K562 (cell line): ENCODE measurements at regions not wholly inside any gene's neighbourhood (a gene's known extent, or its start where the extent isn't known, plus 50 kb on each side); places are given as distances from the start of the nearest gene placed in this dataset.

Source experiments
- ATAC-seq: fragments of 200-7000 bp; cut with Tn5 transposase; 3 replicates; pipeline ENCODE4 v1.9.1; 2020; ENCODE audit warnings: moderate library complexity
- BruUV-seq: library from RNA; stranded (reverse); fragments of 400-500 nt; replicated peaks from 2 replicates; lab custom pipeline; 2021; lab: Mats Ljungman, UMichigan
- CTCF ChIA-PET: fragments of 300-600 bp; formaldehyde crosslinking; extraction: SDS; loops from one replicate; lab custom pipeline; 2021; ENCODE audit warnings: low intra/inter-chr PET ratio; lab: Yijun Ruan, JAX
- POLR2A ChIA-PET: fragments of 300-600, 350-650 bp; sonication (Branson Sonifier 250); formaldehyde crosslinking; extraction: SDS; loops from one replicate; lab custom pipeline; 2021; ENCODE audit warnings: antibody characterized with exemption, inconsistent platforms; lab: Yijun Ruan, JAX
- DNase-seq, 4 experiments: peaks; one replicate each; pipeline versions ENCODE4 v3.0.0 to v3.0.0-alpha.2; 2011 to 2018; ENCODE audit warnings: low spot score in 3 of 4, mixed read lengths in 3 of 4; ENCODE audit errors: extremely low read depth in 1 of 4
- FAIRE-seq: peaks from 2 replicates; lab custom pipeline; 2011; peaks lifted over from hg19 to GRCh38; lab: Jason Lieb, UNC
- H2AFZ ChIP-seq: 2 replicates; pipeline ENCODE4 v1.6.0; 2011; ENCODE audit warnings: low read depth, low read length, control low read depth, inconsistent platforms
- H3K27ac ChIP-seq: fragments of 200-600 bp; 3 replicates; pipeline ENCODE4 v1.8.0; 2011; ENCODE audit warnings: low read depth, mild to moderate bottlenecking, control low read depth, inconsistent platforms, low read length, moderate library complexity, mixed read lengths; ENCODE audit errors: extremely low read depth
- H3K27me3 ChIP-seq, 2 experiments: fragments of 300-600 bp in 1 of 2; 2 replicates in 1 of 2; 3 replicates in 1 of 2; pipeline versions ENCODE4 v1.6.0 to v1.8.0; 2011; ENCODE audit warnings: inconsistent platforms in 2 of 2, low read length in 2 of 2, mild to moderate bottlenecking in 1 of 2, mixed read lengths in 1 of 2, moderate library complexity in 1 of 2; ENCODE audit not compliant: control insufficient read depth in 2 of 2, insufficient read depth in 2 of 2
- H3K36me3 ChIP-seq: fragments of 300-600 bp; 3 replicates; pipeline ENCODE4 v1.8.0; 2011; ENCODE audit warnings: mild to moderate bottlenecking, low read length, inconsistent platforms; ENCODE audit not compliant: control insufficient read depth, insufficient read depth
- H3K4me1 ChIP-seq, 2 experiments: fragments of 200-600 bp in 1 of 2; replicated peaks in 1 of 2; 2 replicates in 1 of 2; 3 replicates in 1 of 2; pipeline versions ENCODE4 v1.5.1 to v1.8.0; 2011; ENCODE audit warnings: inconsistent platforms in 2 of 2, low read length in 2 of 2, mild to moderate bottlenecking in 1 of 2, mixed read lengths in 1 of 2, moderate library complexity in 1 of 2; ENCODE audit not compliant: control insufficient read depth in 2 of 2, insufficient read depth in 2 of 2
- H3K4me2 ChIP-seq: 2 replicates; pipeline ENCODE4 v1.6.1; 2011; ENCODE audit warnings: low read length, control low read depth, inconsistent platforms, mixed read lengths; ENCODE audit not compliant: insufficient read depth
- H3K4me3 ChIP-seq: fragments of 200-600 bp; sonication (generic), shearing (Covaris generic); 2 replicates; pipeline ENCODE4 v1.5.1; 2016; ENCODE audit warnings: control low read depth, inconsistent platforms
- H3K79me2 ChIP-seq: fragments of 200-600 bp; 3 replicates; pipeline ENCODE4 v1.8.0; 2011; ENCODE audit warnings: low read length, inconsistent platforms; ENCODE audit not compliant: control insufficient read depth, insufficient read depth
- H3K9ac ChIP-seq, 2 experiments: 2 replicates each; pipeline versions ENCODE4 v1.6.0 to v1.6.1; 2011; ENCODE audit warnings: low read depth in 2 of 2, low read length in 2 of 2, control low read depth in 1 of 2, inconsistent platforms in 1 of 2, mild to moderate bottlenecking in 1 of 2, mixed read lengths in 1 of 2; ENCODE audit not compliant: insufficient read depth in 1 of 2
- H3K9me1 ChIP-seq: one replicate; pipeline ENCODE4 v1.6.0; 2011; ENCODE audit warnings: inconsistent platforms, mild to moderate bottlenecking, low read length, moderate library complexity; ENCODE audit not compliant: control insufficient read depth, insufficient read depth
- H3K9me3 ChIP-seq: replicated peaks from 2 replicates; pipeline ENCODE4 v1.5.1; 2011; ENCODE audit warnings: low read depth, low read length, inconsistent platforms; ENCODE audit not compliant: control insufficient read depth, insufficient read depth
- H4K20me1 ChIP-seq: replicated peaks from 2 replicates; pipeline ENCODE4 v1.6.1; 2011; ENCODE audit warnings: low read length, inconsistent platforms, mixed read lengths; ENCODE audit not compliant: control insufficient read depth, insufficient read depth
- ATF4 ChIP-seq: fragments of 450-650 bp; formaldehyde crosslinking; IDR thresholded peaks from 2 replicates; pipeline ENCODE4 v1.4.0; 2022; ENCODE audit warnings: mild to moderate bottlenecking, moderate library complexity
- DDX20 ChIP-seq: fragments of 450-650 bp; IDR thresholded peaks from 2 replicates; pipeline ENCODE4 v1.6.1; 2016; ENCODE audit warnings: missing genetic modification characterization, low read depth, mild to moderate bottlenecking, missing compliant biosample characterization, moderate library complexity
- FOXJ2 ChIP-seq: fragments of 200-800 bp; sonication (Bioruptor generic); IDR thresholded peaks from 2 replicates; pipeline ENCODE4 v1.6.1; 2016; ENCODE audit warnings: missing genetic modification characterization, missing compliant biosample characterization
- FUS ChIP-seq: fragments of 200-400 bp; formaldehyde crosslinking; optimal IDR thresholded peaks from 2 replicates; pipeline ENCODE3; 2017; ENCODE audit warnings: low read depth, low read length
- HMGXB4 ChIP-seq: sonication (generic); formaldehyde crosslinking; IDR thresholded peaks from 2 replicates; pipeline ENCODE4 v1.8.1; 2023; ENCODE audit warnings: mild to moderate bottlenecking, missing genetic modification reagents
- KLF13 ChIP-seq: fragments of 450-650 bp; IDR thresholded peaks from 2 replicates; pipeline ENCODE4 v1.6.1; 2016; ENCODE audit warnings: missing genetic modification characterization, low read depth, mild to moderate bottlenecking, missing compliant biosample characterization, moderate library complexity, borderline replicate concordance
- PBX2 ChIP-seq, 2 experiments: IDR thresholded peaks in 1 of 2; conservative IDR thresholded peaks in 1 of 2; 2 replicates each; pipeline ENCODE4 v1.6.1; 2016; ENCODE audit warnings: low read depth in 2 of 2, mild to moderate bottlenecking in 1 of 2, missing compliant biosample characterization in 1 of 2, missing genetic modification characterization in 1 of 2, moderate library complexity in 1 of 2
- SRSF7 ChIP-seq: fragments of 200-400 bp; formaldehyde crosslinking; optimal IDR thresholded peaks from 2 replicates; pipeline ENCODE3; 2017; ENCODE audit warnings: mild to moderate bottlenecking, low read depth, low read length
- TEAD2 ChIP-seq: fragments of 450-650 bp; IDR thresholded peaks from 2 replicates; pipeline ENCODE4 v1.6.1; 2016; ENCODE audit warnings: missing genetic modification characterization, control low read depth, missing compliant biosample characterization
- ZFP91 ChIP-seq: sonication (generic); formaldehyde crosslinking; IDR thresholded peaks from 2 replicates; pipeline ENCODE4 v1.8.0; 2022; ENCODE audit warnings: mild to moderate bottlenecking, missing genetic modification reagents
- ZNF134 ChIP-seq: fragments of 250-450 bp; sonication (Bioruptor Pico); conservative IDR thresholded peaks from 2 replicates; pipeline ENCODE4 v1.4.0; 2020
- WGBS: fragments of 100-300 bp; shearing (Covaris generic); methylation state at CpG from one replicate; pipeline ENCODE4 v1.1.6; 2016; ENCODE audit warnings: low coverage, mixed read lengths; ENCODE audit not compliant: insufficient coverage; ENCODE audit errors: missing lambda C conversion rate; 5-methylcytosine and 5-hydroxymethylcytosine counted together
- in situ Hi-C: fragments of 300-500 bp; cut with MboI; formaldehyde crosslinking; loops from 4 replicates; pipeline ENCODE4 v1.15.0; 2018; ENCODE audit warnings: inconsistent platforms, mixed read lengths
- intact Hi-C: fragments of 100-400 bp; cut with micrococcal nuclease; formaldehyde crosslinking; loops from 2 replicates; pipeline ENCODE4 v1.14.2; 2022

GRCh38 chr1:219281831-219282230 is 108.2 kb downstream of the LYPLAL1 start (continued):
- TF ChIP-seq PBX2 (CRISPR knock-in tag; IDR thresholded peaks at IDR 0.05; ENCODE audit: low read depth) (no peak), PBX2 (tag; conservative IDR thresholded peaks at IDR 0.05; ENCODE audit: low read depth) (no peak), ZFP91 (CRISPR knock-in tag) (no peak), TEAD2 (no peak), SRSF7 (no peak)

- in situ Hi-C loops, result no loop called here
- Histone ChIP-seq H3K4me1 (no peaks in the 10 kb centered on the region), H4K20me1 (no peaks in the 10 kb centered on the region), H3K4me2 (no peak overlapping the region), H3K36me3 (no peaks in the 10 kb centered on the region), H3K27me3 (no peaks in the 10 kb centered on the region), H3K4me3 (no peak overlapping the region), H3K79me2 (no peaks in the 10 kb centered on the region), H2AFZ (no peak overlapping the region), H3K9ac (no peak overlapping the region), H3K27ac (no peak overlapping the region), H3K9me1 (no peaks in the 10 kb centered on the region), H3K9me3 (no peaks in the 10 kb centered on the region)
- WGBS, result 0% methylated on average over 6 of the region's 6 CpGs
- intact Hi-C loops, result no loop called here
- ATAC-seq, result no peak
- ChIA-PET CTCF (no interaction called here), POLR2A (interaction anchor here (0.6 to 1.6 kb wide), 2 partner anchors 11 to 228 kb away, joined by 3 read pairs; no protein-coding TSS in a partner anchor)
- no TSS peak for BruUV-seq
- no peak for DNase-seq
- no peak for FAIRE-seq
- TF ChIP-seq ZNF134 (no peak), DDX20 (tag) (no peak), FOXJ2 (tag) (no peak), KLF13 (tag) (no peak), FUS (no peak), HMGXB4 (no peak), ATF4 (CRISPR knock-in tag) (no peak)
These were observed 105.5 kb downstream of the LYPLAL1 start for GRCh38 chr1:219279017-219279770.
